PFSK-1 (cell line): ENCODE measurements at regions not wholly inside any gene's neighbourhood (a gene's known extent, or its start where the extent isn't known, plus 50 kb on each side); places are given as distances from the start of the nearest gene placed in this dataset.

Source experiments
- FOXP2 ChIP-seq: optimal IDR thresholded peaks from 2 replicates; pipeline ENCODE3; 2011; ENCODE audit warnings: borderline replicate concordance, control low read depth, inconsistent platforms; ENCODE audit not compliant: insufficient read depth; ENCODE audit errors: extremely low read length, extremely low read depth
- POLR2AphosphoS5 ChIP-seq: IDR thresholded peaks from 2 replicates; pipeline ENCODE4 v1.6.1; 2012; ENCODE audit warnings: low read depth, mild to moderate bottlenecking, control low read depth, low read length, moderate library complexity
- REST ChIP-seq, 2 experiments: IDR thresholded peaks; 2 replicates each; pipeline versions ENCODE4 v1.6.1 to v1.8.0; 2011 to 2012; ENCODE audit warnings: low read depth in 2 of 2, low read length in 2 of 2, control low read depth in 1 of 2, inconsistent platforms in 1 of 2, mild to moderate bottlenecking in 1 of 2, moderate library complexity in 1 of 2; ENCODE audit not compliant: insufficient read depth in 1 of 2
- SIN3A ChIP-seq: IDR thresholded peaks from 2 replicates; pipeline ENCODE4 v1.6.1; 2012; ENCODE audit warnings: mild to moderate bottlenecking, low read length, moderate library complexity, borderline replicate concordance; ENCODE audit not compliant: insufficient read depth
- TAF1 ChIP-seq: IDR thresholded peaks from 2 replicates; pipeline ENCODE4 v1.6.1; 2012; ENCODE audit warnings: low read length, control low read depth, borderline replicate concordance; ENCODE audit not compliant: insufficient read depth

DNA sequence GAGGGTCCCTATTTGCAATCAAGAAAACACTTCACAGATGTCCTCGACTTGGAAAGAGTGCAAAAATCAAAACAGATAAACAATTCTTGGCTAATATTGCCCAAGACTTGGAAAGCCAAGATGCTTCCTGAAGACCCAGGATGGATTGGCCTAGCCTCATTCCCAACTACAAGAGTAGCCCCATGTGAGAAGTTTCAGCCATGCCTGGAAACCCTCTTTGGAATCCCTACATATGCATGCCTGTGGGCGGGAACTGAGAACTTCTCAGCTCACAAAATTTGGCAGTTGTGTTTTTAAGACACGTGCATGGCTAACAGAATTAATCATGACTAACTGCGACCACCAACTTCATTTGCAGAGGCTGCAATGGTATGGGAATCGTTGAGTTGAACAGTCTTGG is 283.2 kb upstream of the TBX3 start:
- TF ChIP-seq POLR2AphosphoS5 (no peak), SIN3A (no peak), TAF1 (no peak), REST (IDR thresholded peaks at IDR 0.05; ENCODE audit: insufficient read depth in 1 of 2, low read depth in 2 of 2, low read length in 2 of 2) (no peak), FOXP2 (no peak)

- TF ChIP-seq FOXP2 (no peak), SIN3A (no peak), TAF1 (no peak), POLR2AphosphoS5 (no peak), REST (IDR thresholded peaks at IDR 0.05; ENCODE audit: insufficient read depth in 1 of 2, low read depth in 2 of 2, low read length in 2 of 2) (no peak)
Observed at GRCh38 chr12:114964841-114965240, 280.9 kb upstream of the TBX3 start.

DNA sequence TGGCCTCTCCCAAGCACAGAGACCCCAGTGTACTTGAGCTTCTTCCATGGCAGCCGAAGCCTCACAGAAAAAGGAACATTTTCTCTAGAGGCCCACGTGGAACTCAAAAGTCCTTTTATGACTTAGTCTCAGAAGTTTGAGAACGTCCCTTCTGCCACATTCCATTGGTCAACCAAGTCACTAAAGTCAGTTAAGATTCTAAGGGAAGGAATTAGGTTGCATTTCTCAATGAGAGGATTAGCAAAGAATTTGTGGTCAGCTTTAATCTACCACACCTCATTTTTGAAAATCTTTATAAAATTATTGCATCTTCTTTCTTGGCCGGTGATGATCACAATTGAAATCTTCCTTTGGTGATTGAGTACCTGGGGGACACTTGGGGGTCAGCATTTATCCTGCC is 279.9 kb upstream of the TBX3 start:
- TF ChIP-seq FOXP2 (no peak), TAF1 (no peak), POLR2AphosphoS5 (no peak), REST (IDR thresholded peaks at IDR 0.05; ENCODE audit: insufficient read depth in 1 of 2, low read depth in 2 of 2, low read length in 2 of 2) (no peak), SIN3A (no peak)

GRCh38 chr12:114961491-114961890 is 277.5 kb upstream of the TBX3 start:
- no peak for TF ChIP-seq POLR2AphosphoS5
- no peak for TF ChIP-seq SIN3A
- TF ChIP-seq REST (IDR thresholded peaks at IDR 0.05; ENCODE audit: insufficient read depth in 1 of 2, low read depth in 2 of 2, low read length in 2 of 2), result no peak
- TF ChIP-seq TAF1, result no peak

DNA sequence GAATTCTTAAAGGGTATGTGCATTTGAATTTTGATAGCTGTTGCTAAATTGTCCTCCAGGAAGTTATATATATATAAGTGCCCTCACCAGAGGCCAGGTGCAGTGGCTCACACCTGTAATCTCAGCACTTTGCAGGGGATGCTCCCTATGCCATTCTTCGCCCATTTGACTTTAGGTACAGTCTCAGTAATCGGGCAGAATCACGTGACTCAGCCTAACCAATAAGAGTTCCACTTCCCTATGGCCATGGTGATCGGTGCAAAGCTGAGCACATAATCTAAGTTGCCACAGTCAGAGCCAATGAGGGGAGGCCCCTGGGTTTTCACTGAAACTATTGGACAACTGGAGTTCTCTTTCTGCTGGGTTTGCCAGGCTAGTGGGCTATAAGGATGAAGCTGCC is 274.6 kb upstream of the TBX3 start:
- TF ChIP-seq TAF1 (no peak), FOXP2 (no peak), REST (IDR thresholded peaks at IDR 0.05; ENCODE audit: insufficient read depth in 1 of 2, low read depth in 2 of 2, low read length in 2 of 2) (no peak), SIN3A (no peak), POLR2AphosphoS5 (no peak)
